ENCODE measurements at regions not wholly inside any gene's neighbourhood (a gene's known extent, or its start where the extent isn't known, plus 50 kb on each side); places are given as distances from the start of the nearest gene placed in this dataset.

- TF ChIP-seq MYC (IDR thresholded peaks at IDR 0.05; ENCODE audit: low read depth, low read length) (no peak), POLR2A (IDR thresholded peaks at IDR 0.05; ENCODE audit: low read depth, low read length) (no peak), CTCF (IDR thresholded peaks at IDR 0.05; ENCODE audit: extremely low read depth in 1 of 2, insufficient read depth in 1 of 2, low read depth in 1 of 2, low read length in 2 of 2) (no peak), MAX (IDR thresholded peaks at IDR 0.05; ENCODE audit: insufficient read depth, insufficient read length) (no peak)
Observed at GRCh38 chr1:14380408-14380807, 218.1 kb upstream of the KAZN start.
